ENCODE measurements at regions not wholly inside any gene's neighbourhood (a gene's known extent, or its start where the extent isn't known, plus 50 kb on each side); places are given as distances from the start of the nearest gene placed in this dataset.
"Not testable (repeated sequence)": the region's sequence is repeated elsewhere in the genome, so short reads cannot be mapped to it uniquely, and the experiment has no call there.

DNA sequence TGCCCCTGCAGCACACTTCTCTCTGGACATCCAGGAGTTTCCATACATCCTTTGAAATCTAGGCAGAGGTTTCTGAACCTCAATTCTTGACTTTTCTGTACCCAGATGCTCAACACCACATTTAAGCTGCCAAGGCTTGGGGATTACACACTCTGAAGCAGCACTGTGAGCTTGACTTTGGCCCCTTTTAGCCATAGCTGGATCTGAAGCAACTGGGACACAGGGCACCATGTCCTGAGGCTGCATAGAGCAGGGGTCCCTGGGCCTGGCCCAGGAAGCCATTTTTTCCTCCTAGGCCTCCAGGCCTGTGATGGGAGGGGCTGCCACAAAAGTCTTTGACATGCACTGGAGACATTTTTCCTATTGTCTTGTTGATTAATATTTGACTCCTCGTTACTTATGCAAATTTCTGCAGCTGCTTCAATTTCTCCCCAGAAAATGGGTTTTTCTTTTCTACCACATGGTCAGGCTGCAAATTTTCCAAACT is 694.0 kb downstream of the DIPK2A start:
- ATAC-seq, result no peak
- POLR2A ChIA-PET, result no interaction called here

DNA sequence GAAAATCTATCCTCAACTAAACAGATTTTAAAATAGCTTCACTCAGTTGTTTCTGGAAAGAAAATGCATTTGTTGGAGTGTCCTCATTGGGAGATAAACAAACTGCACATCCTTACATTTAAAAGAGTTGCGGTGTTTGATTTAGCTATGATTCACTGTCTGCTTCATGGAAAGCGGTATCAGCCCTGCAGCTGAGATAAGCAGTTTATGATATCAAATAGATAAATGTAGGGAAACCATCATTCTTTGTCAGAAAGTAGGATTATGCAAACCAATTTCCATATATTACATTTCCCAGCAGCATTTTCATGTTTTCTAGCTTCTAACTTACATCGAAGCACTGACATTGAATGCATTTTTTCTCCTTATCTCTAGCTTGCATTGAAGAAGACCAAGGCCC is 698.9 kb downstream of the DIPK2A start:
- ATAC-seq (no peak), DNase-seq (no peak)
- Mint-ChIP-seq H3K9me3 (peaks cover 6 to 14% (median 10%) of the 10 kb centered on the region in 9 donors), H3K36me3 (peaks cover 0 to 5% (median 0%) of the 10 kb centered on the region in 3 donors), H3K27ac (no peak overlapping the region), H3K4me3 (no peak overlapping the region), H3K27me3 (peaks cover 0 to 3% (median 0%) of the 10 kb centered on the region in 5 donors), H3K4me1 (no peaks in the 10 kb centered on the region)
- POLR2A ChIA-PET, result no interaction called here

More for the DNA sequence above, 694.0 kb downstream of the DIPK2A start:
- Mint-ChIP-seq H3K36me3 (peaks cover 0 to 5% (median 0%) of the 10 kb centered on the region in 3 donors), H3K27me3 (peaks cover 0 to 3% (median 0%) of the 10 kb centered on the region in 5 donors), H3K4me3 (no peak overlapping the region), H3K27ac (no peak overlapping the region), H3K9me3 (peaks cover 8 to 30% (median 17%) of the 10 kb centered on the region in 9 donors), H3K4me1 (no peaks in the 10 kb centered on the region)
- DNase-seq, result no peak

DNA sequence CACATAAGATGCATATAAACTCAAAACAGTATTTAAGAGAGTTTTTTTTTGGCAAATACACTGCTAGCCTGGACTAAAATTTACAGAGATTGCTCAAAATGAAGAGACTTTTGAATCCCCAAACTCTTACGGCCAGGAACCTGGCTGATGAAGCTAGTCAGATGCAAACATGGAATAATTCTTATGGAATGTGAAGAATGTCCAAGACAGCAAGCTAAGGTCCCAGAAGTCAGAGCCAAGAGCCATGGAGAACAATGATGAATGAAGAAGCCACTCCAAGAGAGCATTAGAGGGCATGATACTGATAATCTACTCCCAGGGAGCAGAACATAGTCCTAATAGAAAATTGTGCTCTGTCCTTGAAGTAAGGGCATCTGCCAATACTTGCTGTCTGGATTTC is 705.5 kb downstream of the DIPK2A start:
- Mint-ChIP-seq H3K9me3 (peaks cover 0 to 4% (median 0%) of the 10 kb centered on the region in 9 donors), H3K36me3 (no peaks in the 10 kb centered on the region), H3K27ac (no peak overlapping the region), H3K4me1 (no peaks in the 10 kb centered on the region), H3K4me3 (no peak overlapping the region), H3K27me3 (no peaks in the 10 kb centered on the region)
- no peak for DNase-seq
- POLR2A ChIA-PET, result no interaction called here
- ATAC-seq, result no peak

DNA sequence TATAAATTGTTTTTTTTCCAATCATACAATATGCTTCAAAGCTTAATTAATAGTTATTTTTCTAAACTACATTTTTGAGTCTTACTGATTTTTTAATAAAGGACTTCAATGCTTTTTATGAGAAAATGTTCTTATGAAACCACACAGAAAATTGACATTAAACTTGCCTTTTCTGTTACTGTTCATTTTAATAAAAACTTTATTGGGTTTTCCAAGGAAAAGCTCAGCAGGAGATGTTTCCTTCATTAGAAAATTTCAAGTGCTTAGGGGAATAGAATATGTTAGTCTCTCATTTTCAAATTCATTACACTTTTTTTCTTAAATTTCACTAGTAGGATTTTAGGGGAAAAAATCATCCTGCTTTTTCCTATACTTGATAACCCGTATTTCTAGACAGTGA is 711.4 kb downstream of the DIPK2A start:
- H3K27ac Mint-ChIP-seq, result no peak overlapping the region
- no peak overlapping the region for H3K4me3 Mint-ChIP-seq
- H3K36me3 Mint-ChIP-seq, result no peaks in the 10 kb centered on the region
- DNase-seq (no peak), ATAC-seq (no peak)
- H3K9me3 Mint-ChIP-seq, result peaks cover 0 to 2% (median 0%) of the 10 kb centered on the region in 9 donors
- H3K27me3 Mint-ChIP-seq, result no peaks in the 10 kb centered on the region
- POLR2A ChIA-PET, result no interaction called here
- H3K4me1 Mint-ChIP-seq, result no peaks in the 10 kb centered on the region

DNA sequence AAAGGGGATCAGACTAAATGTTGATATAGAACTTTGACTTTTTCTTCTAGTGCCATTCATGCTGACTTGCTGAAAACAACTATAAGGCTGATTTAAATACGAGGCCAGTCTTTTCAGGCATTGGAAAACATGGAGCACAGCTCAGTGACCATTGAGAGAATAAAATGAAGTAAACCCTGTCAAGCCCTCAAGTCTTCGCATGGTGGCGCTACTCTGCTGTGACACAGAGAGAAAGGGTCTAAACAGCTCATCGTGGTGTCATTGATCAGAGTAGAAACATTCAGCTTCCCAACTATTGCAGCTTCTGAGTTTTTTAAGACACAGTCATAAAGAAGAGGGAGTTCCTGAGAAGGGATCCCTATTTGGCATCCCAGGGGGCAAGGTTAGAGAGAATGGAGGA is 716.2 kb downstream of the DIPK2A start:
- Mint-ChIP-seq H3K27ac (no peak overlapping the region), H3K27me3 (peaks cover 0 to 1% (median 0%) of the 10 kb centered on the region in 5 donors), H3K4me3 (no peak overlapping the region), H3K9me3 (peaks cover 0 to 6% (median 0%) of the 10 kb centered on the region in 9 donors), H3K36me3 (no peaks in the 10 kb centered on the region), H3K4me1 (no peaks in the 10 kb centered on the region)
- no peak for DNase-seq
- ATAC-seq, result no peak
- POLR2A ChIA-PET, result no interaction called here

DNA sequence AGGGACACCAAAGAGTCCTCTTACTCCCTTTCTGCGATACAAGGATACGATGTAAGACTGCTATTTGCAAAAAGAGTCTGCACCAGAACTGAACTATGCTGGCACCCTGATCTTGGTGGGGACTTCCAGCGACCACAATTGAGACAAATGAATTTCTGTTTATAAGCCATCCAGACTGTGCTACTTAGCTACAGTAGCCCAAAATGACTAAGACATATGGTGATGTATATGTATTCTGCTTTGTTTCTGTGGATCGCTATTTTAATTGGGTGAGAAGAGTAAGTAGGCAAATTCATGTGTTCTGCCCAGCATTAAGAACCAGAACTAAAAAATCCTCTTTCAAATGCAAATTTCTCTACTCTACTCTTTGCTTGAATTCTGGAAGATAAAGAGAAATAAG is 720.9 kb downstream of the DIPK2A start:
- H3K27ac Mint-ChIP-seq, result no peak overlapping the region
- H3K4me3 Mint-ChIP-seq, result no peak overlapping the region
- POLR2A ChIA-PET, result no interaction called here
- ATAC-seq, result no peak
- no peak for DNase-seq
- no peaks in the 10 kb centered on the region for H3K36me3 Mint-ChIP-seq
- H3K4me1 Mint-ChIP-seq, result no peaks in the 10 kb centered on the region
- peaks cover 0 to 9% (median 0%) of the 10 kb centered on the region in 9 donors for H3K9me3 Mint-ChIP-seq
- H3K27me3 Mint-ChIP-seq, result peaks cover 0 to 1% (median 0%) of the 10 kb centered on the region in 5 donors

DNA sequence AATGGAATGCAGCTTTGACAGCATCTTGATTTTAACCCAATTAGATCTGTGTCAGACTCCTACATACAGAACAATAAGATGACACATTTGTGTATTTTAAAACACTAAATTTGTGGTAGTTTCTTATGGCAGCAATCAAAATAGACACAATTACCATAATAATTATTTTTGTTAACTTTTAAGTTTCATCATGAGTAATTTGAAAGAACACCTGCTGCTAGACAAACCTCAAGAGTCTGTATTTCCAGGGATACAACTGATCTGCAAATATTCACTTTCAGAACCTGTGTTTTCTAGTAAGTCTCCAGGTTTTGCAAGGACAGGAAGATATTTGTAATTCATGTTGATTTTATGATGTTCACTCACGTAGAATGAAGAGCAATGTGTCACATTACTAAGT is 736.8 kb downstream of the DIPK2A start:
- Mint-ChIP-seq H3K4me3 (no peak overlapping the region), H3K36me3 (no peaks in the 10 kb centered on the region), H3K9me3 (peaks cover 0 to 9% (median 2%) of the 10 kb centered on the region in 9 donors), H3K27me3 (no peaks in the 10 kb centered on the region), H3K4me1 (no peaks in the 10 kb centered on the region), H3K27ac (no peak overlapping the region)
- ATAC-seq (no peak), DNase-seq (no peak)
- POLR2A ChIA-PET, result no interaction called here

DNA sequence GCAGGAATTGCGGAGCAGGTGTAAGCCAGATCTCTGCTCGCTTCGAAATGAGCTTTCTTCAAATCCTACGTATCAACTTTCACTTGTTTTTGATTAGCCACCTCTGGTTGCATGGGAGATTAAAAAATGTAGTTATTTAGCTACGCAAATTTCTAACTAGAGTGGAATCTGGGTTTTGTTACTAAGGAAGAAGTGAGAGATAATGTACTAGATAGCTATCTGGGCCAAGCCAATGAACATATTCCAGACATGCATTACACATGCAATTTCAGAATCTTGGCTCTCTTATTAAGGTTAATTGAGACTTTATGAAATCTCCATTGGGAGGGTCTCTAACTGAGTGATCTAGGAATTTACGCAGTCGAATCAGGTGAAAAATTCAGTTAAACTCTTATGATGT is 765.7 kb downstream of the DIPK2A start:
- no peak overlapping the region for H3K27ac Mint-ChIP-seq
- peaks cover 0 to 5% (median 0%) of the 10 kb centered on the region in 9 donors for H3K9me3 Mint-ChIP-seq
- no peaks in the 10 kb centered on the region for H3K4me1 Mint-ChIP-seq
- DNase-seq (no peak), ATAC-seq (no peak)
- no peaks in the 10 kb centered on the region for H3K36me3 Mint-ChIP-seq
- H3K4me3 Mint-ChIP-seq, result no peak overlapping the region
- POLR2A ChIA-PET, result no interaction called here
- H3K27me3 Mint-ChIP-seq, result peaks cover 0 to 2% (median 0%) of the 10 kb centered on the region in 5 donors

DNA sequence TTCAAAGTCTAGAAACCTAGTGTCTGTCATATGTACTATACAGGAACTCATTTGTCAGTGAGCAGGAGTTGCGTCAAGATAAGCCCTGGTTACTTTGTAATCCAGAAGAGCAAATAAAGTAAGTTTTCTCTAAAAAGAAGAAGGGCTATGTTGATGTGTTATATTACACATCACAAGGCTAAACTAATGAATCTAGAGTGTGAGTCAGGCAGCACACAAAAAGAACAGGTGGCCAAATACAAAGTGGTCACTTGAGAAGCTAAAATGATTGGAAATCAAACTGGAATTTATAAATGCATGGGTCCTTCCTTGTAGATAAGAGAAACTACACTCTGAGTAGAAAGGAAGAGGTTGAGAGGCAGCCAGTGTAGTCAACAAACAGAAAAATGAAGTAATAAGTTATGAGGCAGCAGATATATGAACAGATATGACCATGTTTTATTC is 771.6 kb downstream of the DIPK2A start:
- Mint-ChIP-seq H3K36me3 (no peaks in the 10 kb centered on the region), H3K27me3 (peaks cover 0 to 2% (median 0%) of the 10 kb centered on the region in 5 donors), H3K27ac (no peak overlapping the region), H3K4me1 (no peaks in the 10 kb centered on the region), H3K4me3 (no peak overlapping the region), H3K9me3 (peaks cover 0 to 3% (median 0%) of the 10 kb centered on the region in 9 donors)
- no peak for DNase-seq
- POLR2A ChIA-PET, result no interaction called here
- ATAC-seq, result no peak

DNA sequence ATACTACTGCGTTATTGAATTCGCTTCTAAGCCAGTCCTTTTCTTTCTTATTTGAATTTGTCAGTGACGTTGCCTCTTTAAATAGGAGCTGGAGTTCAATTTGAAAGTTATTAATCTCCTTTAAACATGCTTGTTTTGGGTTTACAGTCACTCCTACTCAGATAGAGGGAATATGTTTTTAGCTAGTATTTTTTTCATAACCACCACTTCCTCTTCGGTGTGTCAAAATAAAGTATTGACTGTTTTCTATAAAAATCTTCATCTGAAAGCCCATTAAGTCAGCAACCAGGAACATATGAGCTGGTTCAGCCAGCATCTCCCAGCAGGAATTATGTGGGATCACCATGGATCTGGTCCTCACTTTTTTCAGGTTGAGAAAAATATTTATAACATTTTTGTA is 772.9 kb downstream of the DIPK2A start:
- H3K27ac Mint-ChIP-seq, result no peak overlapping the region
- POLR2A ChIA-PET, result no interaction called here
- peaks cover 0 to 2% (median 0%) of the 10 kb centered on the region in 5 donors for H3K27me3 Mint-ChIP-seq
- ATAC-seq (no peak), DNase-seq (no peak)
- H3K36me3 Mint-ChIP-seq, result no peaks in the 10 kb centered on the region
- H3K4me3 Mint-ChIP-seq, result no peak overlapping the region
- H3K4me1 Mint-ChIP-seq, result no peaks in the 10 kb centered on the region
- H3K9me3 Mint-ChIP-seq, result peaks cover 0 to 3% (median 0%) of the 10 kb centered on the region in 9 donors

DNA sequence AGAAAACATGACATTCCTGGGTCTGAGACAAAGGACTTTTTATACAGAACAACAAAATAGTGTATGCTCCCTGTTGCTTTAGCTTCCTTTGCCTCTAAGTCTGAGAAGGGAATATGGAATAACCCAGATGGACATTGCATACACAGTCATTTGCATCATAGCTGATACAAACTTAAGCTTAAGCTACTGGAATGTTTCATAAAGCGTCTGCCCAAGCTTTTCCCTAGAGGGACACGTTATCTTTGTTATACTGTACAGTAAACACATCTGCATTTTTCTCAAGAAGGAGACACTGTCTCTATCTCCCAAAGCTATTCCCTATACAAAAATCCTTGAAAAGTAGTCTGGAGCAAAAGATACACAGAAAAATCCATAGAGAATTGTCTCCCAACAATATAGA is 775.0 kb downstream of the DIPK2A start:
- POLR2A ChIA-PET, result no interaction called here
- Mint-ChIP-seq H3K4me1 (no peaks in the 10 kb centered on the region), H3K27me3 (peaks cover 0 to 2% (median 0%) of the 10 kb centered on the region in 5 donors), H3K27ac (no peak overlapping the region), H3K36me3 (no peaks in the 10 kb centered on the region), H3K9me3 (peaks cover 0 to 3% (median 0%) of the 10 kb centered on the region in 9 donors), H3K4me3 (no peak overlapping the region)
- ATAC-seq (no peak), DNase-seq (no peak)

DNA sequence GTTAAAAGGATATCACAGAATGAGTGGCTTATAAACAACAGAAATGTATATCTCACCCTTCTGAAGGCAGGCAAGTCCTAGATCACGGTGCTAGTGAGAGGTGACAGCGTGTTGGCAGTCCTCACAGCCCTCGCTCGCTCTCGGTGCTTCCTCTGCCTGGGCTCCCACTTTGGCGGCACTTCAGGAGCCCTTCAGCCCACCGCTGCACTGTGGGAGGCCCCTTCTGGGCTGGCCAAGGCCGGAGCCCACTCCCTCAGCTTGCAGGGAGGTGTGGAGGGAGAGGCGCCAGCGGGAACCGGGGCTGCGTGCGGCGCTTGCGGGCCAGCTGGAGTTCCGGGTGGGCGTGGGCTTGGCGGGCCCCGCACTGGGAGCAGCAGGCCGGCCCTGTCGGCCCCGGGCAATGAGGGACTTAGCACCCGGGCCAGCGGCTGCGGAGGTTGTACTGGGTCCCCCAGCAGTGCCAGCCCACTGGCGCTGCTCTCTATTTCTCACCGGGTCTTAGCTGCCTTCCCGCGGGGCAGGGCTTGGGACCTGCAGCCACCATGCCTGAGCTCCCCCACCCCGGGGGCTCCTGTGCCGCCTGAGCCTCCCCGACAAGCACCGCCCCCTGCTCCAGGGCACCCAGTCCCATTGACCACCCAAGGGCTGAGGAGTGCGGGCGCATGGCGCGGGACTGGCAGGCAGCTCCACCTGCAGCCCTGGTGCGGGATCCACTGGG is 778.1 kb downstream of the DIPK2A start:
- H3K4me1 Mint-ChIP-seq, H3K27ac Mint-ChIP-seq, H3K9me3 Mint-ChIP-seq, H3K27me3 Mint-ChIP-seq, H3K4me3 Mint-ChIP-seq, H3K36me3 Mint-ChIP-seq, ATAC-seq, POLR2A ChIA-PET, DNase-seq: not testable (repeated sequence)

DNA sequence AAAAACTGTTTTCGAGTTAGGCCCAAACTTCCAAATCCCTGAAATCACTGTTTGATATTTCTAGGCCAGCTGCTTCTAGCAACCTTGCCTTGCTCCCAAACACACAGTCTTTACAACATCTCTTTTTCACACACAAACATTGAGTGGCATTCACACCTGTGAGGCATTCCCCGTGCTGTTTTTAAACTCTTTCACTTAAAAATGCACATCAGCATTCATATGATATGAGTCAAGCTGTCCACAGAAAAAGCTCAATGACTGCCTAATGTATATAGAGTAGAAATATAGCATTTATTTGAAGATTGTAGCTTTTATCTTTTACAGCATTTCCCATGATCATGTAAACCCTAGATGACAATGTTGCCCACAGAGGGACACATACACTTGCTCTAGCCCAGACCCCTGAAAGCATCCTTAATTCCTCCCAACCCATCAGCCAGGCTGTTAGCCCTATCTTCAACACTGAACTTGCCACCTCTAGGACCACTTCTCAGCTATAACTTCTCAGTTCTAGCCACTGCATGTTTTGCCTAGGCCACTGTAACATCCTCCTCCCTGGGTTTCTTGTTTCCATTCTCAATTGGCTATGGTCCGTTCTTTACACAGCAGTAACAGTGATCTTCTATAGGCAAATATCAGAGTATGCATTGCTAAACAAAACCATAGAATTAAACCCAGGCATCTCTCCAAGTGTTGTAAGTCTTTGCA is 782.6 kb downstream of the DIPK2A start:
- H3K36me3 Mint-ChIP-seq, result no peaks in the 10 kb centered on the region
- no peak overlapping the region for H3K4me3 Mint-ChIP-seq
- no peaks in the 10 kb centered on the region for H3K27me3 Mint-ChIP-seq

More for the DNA sequence above, 782.6 kb downstream of the DIPK2A start:
- Mint-ChIP-seq H3K27ac (no peak overlapping the region), H3K9me3 (peaks cover 0 to 14% (median 0%) of the 10 kb centered on the region in 9 donors), H3K4me1 (no peaks in the 10 kb centered on the region)
- DNase-seq, result no peak
- no peak for ATAC-seq
- POLR2A ChIA-PET, result no interaction called here

All from naive thymus-derived CD8-positive, alpha-beta T cell (primary cell).